ENCODE measurements at regions not wholly inside any gene's neighbourhood (a gene's known extent, or its start where the extent isn't known, plus 50 kb on each side); places are given as distances from the start of the nearest gene placed in this dataset.

DNA sequence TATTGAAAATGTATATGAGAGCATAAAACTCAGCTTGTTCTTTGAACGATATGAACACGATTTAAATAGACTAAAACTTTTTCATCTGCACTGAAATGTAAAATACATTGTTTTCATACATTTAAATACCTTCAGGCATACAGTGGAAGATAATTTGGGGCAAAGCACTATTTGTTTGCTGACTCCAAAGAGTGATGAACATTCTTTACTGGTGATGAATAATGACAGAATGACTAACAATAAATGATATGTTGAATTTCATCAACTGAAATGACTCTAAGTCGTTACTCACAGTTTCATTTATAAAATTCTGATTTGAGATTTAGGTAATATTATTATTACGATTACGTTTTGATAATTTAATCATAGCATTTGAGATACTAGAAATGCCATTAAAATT is 1160.1 kb downstream of the NLGN4X start:
- H3K4me1 ChIP-seq (ENCODE audit: insufficient read depth, low read length, poor library complexity, severe bottlenecking): no peaks in the 10 kb centered on the region
- H3K9ac ChIP-seq (ENCODE audit: low read depth, low read length, poor library complexity, severe bottlenecking): no peak overlapping the region
- no peaks in the 10 kb centered on the region for H3K9me3 ChIP-seq (ENCODE audit: insufficient read depth, low read depth, low read length)
- H3K4me3 ChIP-seq (ENCODE audit: low read length, poor library complexity, severe bottlenecking): no peak overlapping the region
- H4K20me1 ChIP-seq (ENCODE audit: insufficient read depth, low read length, poor library complexity, severe bottlenecking): no peaks in the 10 kb centered on the region
- no peaks in the 10 kb centered on the region for H3K36me3 ChIP-seq (ENCODE audit: insufficient read depth, low read length)
- H3K27me3 ChIP-seq (ENCODE audit: insufficient read depth, low read length, poor library complexity, severe bottlenecking): no peaks in the 10 kb centered on the region
- TF ChIP-seq EZH2phosphoT487 (IDR thresholded peaks at IDR 0.05; ENCODE audit: borderline replicate concordance): no peak
- TF ChIP-seq, protein P1, sequence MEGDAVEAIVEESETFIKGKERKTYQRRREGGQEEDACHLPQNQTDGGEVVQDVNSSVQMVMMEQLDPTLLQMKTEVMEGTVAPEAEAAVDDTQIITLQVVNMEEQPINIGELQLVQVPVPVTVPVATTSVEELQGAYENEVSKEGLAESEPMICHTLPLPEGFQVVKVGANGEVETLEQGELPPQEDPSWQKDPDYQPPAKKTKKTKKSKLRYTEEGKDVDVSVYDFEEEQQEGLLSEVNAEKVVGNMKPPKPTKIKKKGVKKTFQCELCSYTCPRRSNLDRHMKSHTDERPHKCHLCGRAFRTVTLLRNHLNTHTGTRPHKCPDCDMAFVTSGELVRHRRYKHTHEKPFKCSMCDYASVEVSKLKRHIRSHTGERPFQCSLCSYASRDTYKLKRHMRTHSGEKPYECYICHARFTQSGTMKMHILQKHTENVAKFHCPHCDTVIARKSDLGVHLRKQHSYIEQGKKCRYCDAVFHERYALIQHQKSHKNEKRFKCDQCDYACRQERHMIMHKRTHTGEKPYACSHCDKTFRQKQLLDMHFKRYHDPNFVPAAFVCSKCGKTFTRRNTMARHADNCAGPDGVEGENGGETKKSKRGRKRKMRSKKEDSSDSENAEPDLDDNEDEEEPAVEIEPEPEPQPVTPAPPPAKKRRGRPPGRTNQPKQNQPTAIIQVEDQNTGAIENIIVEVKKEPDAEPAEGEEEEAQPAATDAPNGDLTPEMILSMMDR (conservative IDR thresholded peaks at IDR 0.05; ENCODE audit: low read length): no peak
- H3K9me2 ChIP-seq (replicated peaks; ENCODE audit: low read depth, low read length): no peaks in the 10 kb centered on the region
- H2AFZ ChIP-seq (ENCODE audit: low read length): no peak overlapping the region
- no peak overlapping the region for H3K4me2 ChIP-seq (ENCODE audit: low read depth, low read length, poor library complexity, severe bottlenecking)
- H3K79me2 ChIP-seq (ENCODE audit: insufficient read depth, low read length): no peaks in the 10 kb centered on the region
- no peaks in the 10 kb centered on the region for H3F3A ChIP-seq (ENCODE audit: low read depth)

DNA sequence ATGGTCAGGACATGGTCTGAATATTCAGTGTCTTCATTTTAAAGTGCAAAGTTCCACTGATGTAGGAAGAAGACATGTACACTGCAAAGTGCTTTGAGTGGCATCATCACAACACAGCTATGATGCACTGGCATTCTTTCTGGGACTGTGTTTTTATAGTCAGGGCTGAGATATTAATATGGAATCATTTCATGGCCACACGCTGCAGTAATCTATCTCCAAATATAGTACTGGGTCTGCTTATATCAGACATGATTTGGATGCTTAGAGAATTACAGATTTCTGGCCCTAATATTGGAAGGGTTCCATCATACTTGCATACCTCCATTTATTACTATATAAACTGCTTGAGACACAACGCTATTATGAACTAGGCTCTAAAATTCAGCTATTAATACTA is 1170.9 kb downstream of the NLGN4X start:
- Histone ChIP-seq H3K4me2 (ENCODE audit: low read depth, low read length, poor library complexity, severe bottlenecking) (no peak overlapping the region), H3K27me3 (ENCODE audit: insufficient read depth, low read length, poor library complexity, severe bottlenecking) (no peaks in the 10 kb centered on the region), H4K20me1 (ENCODE audit: insufficient read depth, low read length, poor library complexity, severe bottlenecking) (no peaks in the 10 kb centered on the region), H3K9ac (ENCODE audit: low read depth, low read length, poor library complexity, severe bottlenecking) (no peak overlapping the region), H3K9me3 (ENCODE audit: insufficient read depth, low read depth, low read length) (no peaks in the 10 kb centered on the region), H3K9me2 (replicated peaks; ENCODE audit: low read depth, low read length) (no peaks in the 10 kb centered on the region), H3K36me3 (ENCODE audit: insufficient read depth, low read length) (no peaks in the 10 kb centered on the region), H3K79me2 (ENCODE audit: insufficient read depth, low read length) (no peaks in the 10 kb centered on the region), H3K4me3 (ENCODE audit: low read length, poor library complexity, severe bottlenecking) (no peak overlapping the region), H3K4me1 (ENCODE audit: insufficient read depth, low read length, poor library complexity, severe bottlenecking) (no peaks in the 10 kb centered on the region), H3F3A (ENCODE audit: low read depth) (no peaks in the 10 kb centered on the region), H2AFZ (ENCODE audit: low read length) (no peak overlapping the region)
- no peak for TF ChIP-seq EZH2phosphoT487 (IDR thresholded peaks at IDR 0.05; ENCODE audit: borderline replicate concordance)
- TF ChIP-seq, protein P1 (conservative IDR thresholded peaks at IDR 0.05; ENCODE audit: low read length): no peak

DNA sequence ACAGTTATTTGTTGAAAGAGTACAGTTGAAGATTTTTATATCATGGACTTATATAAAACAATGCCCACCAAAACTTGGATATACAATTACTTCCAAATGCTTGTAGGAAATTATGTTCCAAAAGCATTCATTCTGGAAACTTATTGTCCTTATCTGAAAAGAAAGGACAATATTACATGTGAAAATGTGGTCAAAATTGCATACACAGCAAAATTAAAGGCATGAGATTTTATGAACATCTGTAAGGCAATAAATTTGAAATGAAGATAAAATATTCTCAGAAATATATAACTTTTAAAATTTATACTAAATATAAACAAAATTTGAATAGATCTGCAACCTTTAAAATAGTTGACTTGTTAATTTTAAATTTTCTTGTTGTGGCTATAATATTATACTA is 1173.8 kb downstream of the NLGN4X start:
- Histone ChIP-seq H3K4me3 (ENCODE audit: low read length, poor library complexity, severe bottlenecking) (no peak overlapping the region), H3K27me3 (ENCODE audit: insufficient read depth, low read length, poor library complexity, severe bottlenecking) (no peaks in the 10 kb centered on the region), H3K9ac (ENCODE audit: low read depth, low read length, poor library complexity, severe bottlenecking) (no peak overlapping the region), H3K4me2 (ENCODE audit: low read depth, low read length, poor library complexity, severe bottlenecking) (no peak overlapping the region), H3K9me3 (ENCODE audit: insufficient read depth, low read depth, low read length) (no peaks in the 10 kb centered on the region), H3K9me2 (replicated peaks; ENCODE audit: low read depth, low read length) (no peaks in the 10 kb centered on the region), H3K36me3 (ENCODE audit: insufficient read depth, low read length) (no peaks in the 10 kb centered on the region), H3K79me2 (ENCODE audit: insufficient read depth, low read length) (no peaks in the 10 kb centered on the region), H2AFZ (ENCODE audit: low read length) (no peak overlapping the region), H3F3A (ENCODE audit: low read depth) (no peaks in the 10 kb centered on the region), H3K4me1 (ENCODE audit: insufficient read depth, low read length, poor library complexity, severe bottlenecking) (no peaks in the 10 kb centered on the region), H4K20me1 (ENCODE audit: insufficient read depth, low read length, poor library complexity, severe bottlenecking) (no peaks in the 10 kb centered on the region)
- TF ChIP-seq, protein P1 (conservative IDR thresholded peaks at IDR 0.05; ENCODE audit: low read length): no peak
- no peak for TF ChIP-seq EZH2phosphoT487 (IDR thresholded peaks at IDR 0.05; ENCODE audit: borderline replicate concordance)

Measured in Loucy (cell line).